HG03378 (cell line): ENCODE measurements at regions not wholly inside any gene's neighbourhood (a gene's known extent, or its start where the extent isn't known, plus 50 kb on each side); places are given as distances from the start of the nearest gene placed in this dataset.
"Not testable (repeated sequence)": the region's sequence is repeated elsewhere in the genome, so short reads cannot be mapped to it uniquely, and the experiment has no call there.

Experiments
- ATAC-seq: cut with Tn5 transposase; IDR thresholded peaks from one replicate; pipeline ENCODE4 v1.9.1; 2021; ENCODE audit warnings: mild to moderate bottlenecking, moderate library complexity; ENCODE audit not compliant: unreplicated experiment

- ATAC-seq = no peak
These were observed 627.4 kb upstream of the CITED2 start for GRCh38 chr6:140001821-140002341.

DNA sequence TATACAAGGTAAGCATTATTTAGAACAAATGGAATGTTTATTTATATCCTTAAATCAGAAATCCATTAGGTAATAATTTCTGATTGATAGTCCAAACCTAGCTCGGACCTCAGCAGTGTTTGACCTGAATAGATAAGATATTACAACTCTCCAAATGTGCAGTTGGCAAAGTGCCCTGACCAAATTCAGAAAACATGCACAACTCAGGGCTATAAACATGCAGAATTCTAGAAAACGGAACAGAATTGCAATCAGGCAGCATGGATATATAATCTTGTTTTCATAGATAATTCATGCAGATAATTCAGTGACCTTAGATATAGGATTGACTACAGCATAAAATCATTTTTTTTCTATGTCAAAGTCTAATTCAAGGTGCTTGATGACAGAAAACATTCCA lies 626.6 kb upstream of the CITED2 start:
- ATAC-seq = no peak

GRCh38 chr6:139999661-140000060 lies 625.2 kb upstream of the CITED2 start:
- ATAC-seq = not testable (repeated sequence)

DNA sequence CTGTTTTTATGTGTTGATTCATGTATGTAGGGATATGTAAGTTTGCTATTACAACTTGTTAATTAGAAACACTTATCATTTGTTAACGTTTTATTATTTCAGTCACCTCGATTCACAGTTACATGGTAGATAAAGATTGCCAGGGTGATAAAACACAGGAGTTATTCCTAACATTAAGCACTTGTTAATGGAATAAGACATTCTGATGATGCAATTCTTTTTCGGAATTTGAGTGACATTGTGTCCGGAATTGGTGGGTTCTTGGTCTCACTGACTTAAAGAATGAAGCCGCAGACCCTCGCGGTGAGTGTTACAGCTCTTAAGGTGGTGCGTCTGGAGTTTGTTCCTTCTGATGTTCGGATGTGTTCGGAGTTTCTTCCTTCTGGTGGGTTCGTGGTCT lies 624.0 kb upstream of the CITED2 start:
- ATAC-seq = not testable (repeated sequence)

DNA sequence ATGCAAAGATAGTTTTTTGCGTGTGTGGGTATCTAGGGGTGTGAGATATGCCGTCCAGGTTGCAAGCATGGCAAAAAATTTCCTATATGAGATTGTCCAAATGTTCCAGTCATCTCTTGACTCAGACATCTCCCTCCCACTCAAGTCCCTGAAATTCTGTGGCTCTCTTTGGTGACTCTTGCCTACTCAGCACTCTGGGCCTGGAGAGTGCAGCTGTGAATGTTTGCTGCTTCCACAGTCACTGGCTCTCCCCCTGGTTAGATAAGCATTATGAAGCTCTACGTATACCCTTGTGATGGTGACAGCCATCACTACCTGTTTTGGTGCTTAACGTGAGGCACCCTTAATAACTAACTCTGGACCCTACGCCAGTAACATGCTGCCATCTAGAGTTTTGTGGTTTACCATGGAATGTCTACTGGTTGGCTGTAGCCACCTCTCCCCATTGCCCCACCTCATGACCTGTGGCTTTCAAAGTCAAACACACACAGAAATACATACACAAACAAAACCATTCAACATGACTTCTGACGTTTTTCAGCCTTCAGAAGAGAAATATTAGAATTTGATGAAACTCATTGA lies 621.9 kb upstream of the CITED2 start:
- ATAC-seq = peak; percentile 81

DNA sequence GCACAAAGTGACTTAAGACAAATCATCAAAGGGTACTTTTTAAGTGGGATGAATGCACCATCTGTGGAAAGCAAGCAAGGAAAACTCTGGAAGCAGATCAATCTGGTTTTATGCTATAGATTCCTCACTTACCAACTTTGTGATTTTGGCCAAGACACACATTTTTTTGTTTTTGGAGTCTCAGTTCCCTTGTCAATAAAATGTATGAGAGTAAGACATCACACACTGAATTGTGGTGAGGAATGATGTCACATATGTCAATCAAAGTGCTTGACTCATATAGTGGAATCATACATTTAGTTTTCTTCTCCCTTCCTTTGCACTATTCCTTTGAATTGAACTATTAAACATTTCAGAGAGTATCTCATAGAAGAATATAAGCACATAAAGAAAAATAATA lies 620.5 kb upstream of the CITED2 start:
- ATAC-seq = no peak

DNA sequence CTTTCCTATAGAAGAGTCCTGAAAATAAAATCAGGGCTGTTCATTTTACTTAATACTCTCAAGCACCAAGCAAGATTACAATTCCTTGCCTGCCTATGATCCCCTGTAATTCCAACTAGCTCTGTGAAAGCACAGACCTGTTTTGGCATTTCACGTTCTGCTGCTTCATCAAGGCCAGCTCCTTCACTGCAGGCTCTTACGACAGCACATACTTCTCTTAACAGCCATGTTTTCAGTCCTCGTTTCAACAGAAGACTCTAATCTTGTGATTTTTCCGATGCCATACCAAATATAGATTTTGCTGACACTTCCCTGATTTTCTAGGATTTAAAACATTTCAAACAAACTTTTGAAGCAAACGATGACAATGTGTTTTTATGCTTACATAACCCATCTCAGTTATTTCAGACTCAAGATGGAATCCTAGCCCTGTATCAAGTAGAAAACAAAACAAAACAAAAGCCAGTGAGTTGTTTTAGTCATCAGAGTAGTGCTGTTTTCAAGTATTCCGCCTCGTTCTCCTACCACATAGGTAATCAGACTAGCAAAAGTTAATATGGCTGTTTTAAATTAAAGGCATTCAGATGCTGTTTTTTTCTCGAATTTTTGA lies 616.5 kb upstream of the CITED2 start:
- ATAC-seq = no peak

DNA sequence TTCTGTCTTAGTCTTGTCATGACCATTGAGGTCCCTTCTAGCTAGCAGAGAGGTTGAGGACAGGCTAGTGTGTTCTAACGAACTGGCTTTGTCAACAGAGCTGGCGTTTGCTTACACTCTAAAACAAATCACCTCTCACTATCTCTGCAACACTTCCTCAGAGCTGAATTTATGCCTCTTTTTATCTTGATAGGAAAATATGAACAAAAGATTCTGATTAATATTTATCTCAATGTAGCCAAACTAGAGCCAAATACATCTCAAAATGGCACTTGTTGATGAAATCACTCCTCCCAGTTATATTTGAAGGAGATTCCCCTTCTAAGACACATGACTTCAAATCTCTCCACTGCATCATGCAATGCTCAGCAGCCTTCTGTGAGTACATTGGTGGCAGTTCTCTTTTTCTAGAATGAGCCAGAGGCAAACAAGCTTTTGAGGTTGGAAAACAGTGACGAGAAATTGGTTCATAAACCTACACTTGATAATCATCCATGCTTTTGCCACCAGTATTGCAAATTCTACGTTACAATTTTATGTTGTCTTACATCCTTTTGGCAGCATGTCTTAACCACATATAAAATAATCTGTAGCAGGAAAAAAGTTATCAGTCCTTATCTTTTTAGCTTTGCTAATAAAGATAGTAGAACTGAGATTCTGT lies 615.7 kb upstream of the CITED2 start:
- ATAC-seq = no peak

- ATAC-seq = no peak
These were observed 614.2 kb upstream of the CITED2 start for GRCh38 chr6:139988685-139989084.

- ATAC-seq = no peak
These were observed 612.6 kb upstream of the CITED2 start for GRCh38 chr6:139987091-139987490.

GRCh38 chr6:139985236-139985815 lies 610.9 kb upstream of the CITED2 start:
- no peak for ATAC-seq

DNA sequence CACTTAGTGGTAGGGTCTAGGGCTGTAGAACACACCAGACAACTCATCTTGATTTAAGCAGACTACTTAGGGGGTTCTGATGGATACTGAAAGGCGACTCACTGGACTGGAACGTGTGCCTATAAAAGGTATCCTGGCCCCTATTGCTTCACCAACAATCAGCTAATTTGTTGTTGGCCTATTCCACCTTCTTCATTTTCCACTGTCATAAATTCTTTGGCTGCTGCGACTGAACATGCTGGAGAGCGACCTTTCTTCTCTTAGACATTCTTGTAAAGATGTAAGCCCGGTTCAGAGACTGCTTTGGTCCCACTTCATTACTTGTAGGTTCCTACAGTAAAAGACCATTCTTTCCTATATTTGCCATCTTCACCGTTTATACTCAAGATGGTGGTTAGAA lies 609.9 kb upstream of the CITED2 start:
- ATAC-seq = no peak

DNA sequence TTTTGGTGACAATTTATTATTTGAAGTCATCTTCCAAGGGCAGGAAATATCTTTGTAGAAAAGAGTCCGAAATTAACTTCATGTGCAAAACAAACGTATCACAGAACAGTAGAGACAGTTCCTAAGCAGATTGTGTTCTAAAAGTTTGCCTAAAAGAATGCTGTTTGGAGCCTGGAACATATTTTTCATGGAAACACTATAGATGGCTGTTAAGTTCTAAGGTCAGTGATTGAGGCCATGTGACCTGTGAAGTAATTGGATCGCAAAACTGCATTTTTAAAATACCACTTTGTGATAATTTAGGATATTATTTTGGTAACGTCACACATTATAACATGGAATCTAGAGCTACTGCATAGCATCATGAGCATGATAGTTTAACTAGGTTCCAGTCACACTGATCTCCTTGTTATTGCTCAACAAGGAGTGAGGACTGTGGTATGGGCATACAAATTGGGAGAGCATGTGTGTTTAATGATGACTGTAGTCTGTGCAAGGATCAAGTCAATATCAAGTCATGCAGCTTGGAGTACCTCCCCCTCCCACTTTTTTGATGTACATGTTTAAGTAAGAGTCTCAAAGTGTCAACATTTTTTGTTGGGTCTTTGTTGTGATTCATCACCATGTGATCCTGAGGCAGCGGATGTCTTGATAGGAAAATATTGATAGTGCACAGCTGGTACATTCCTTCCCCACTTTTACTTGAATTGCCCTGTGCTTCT lies 609.3 kb upstream of the CITED2 start:
- no peak for ATAC-seq

GRCh38 chr6:139982652-139983295 lies 608.3 kb upstream of the CITED2 start:
- ATAC-seq = no peak

DNA sequence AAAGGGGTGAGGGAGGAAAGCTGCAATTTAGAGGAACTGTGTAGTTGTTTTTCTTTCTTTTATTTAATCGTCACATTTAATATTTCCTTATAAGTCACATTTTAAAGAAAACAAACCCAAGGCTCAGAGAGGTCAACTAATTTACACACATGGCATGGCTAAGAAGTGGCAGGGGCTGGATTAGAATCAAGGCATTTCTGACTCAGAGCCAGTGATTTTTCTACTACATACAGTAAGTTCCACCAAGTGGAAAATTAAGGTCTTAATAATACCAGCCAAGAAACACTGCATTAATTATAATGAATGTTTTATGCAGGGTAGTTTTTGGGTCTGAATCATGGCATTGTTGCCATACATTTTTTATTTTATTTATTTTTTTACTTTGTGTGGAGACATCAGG lies 607.7 kb upstream of the CITED2 start:
- no peak for ATAC-seq

DNA sequence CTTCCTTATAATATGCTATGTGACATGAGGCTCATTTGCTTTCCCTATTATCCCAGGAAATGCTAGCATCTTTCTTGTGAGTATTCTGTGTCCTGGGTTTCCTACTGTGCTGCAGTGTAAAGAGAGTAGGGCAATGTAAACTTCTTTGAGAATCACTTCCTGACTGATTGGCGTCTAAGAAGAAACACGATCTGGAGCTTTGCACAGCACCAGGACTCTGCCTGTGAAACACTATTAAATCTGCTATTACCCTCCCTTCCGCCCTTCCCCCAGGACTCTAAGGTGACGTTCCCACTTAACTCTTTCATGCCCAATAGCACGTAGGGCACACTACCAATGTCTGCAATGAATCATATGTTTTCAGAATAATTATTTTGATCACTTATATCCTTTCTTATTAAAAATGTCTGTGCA lies 607.3 kb upstream of the CITED2 start:
- no peak for ATAC-seq

DNA sequence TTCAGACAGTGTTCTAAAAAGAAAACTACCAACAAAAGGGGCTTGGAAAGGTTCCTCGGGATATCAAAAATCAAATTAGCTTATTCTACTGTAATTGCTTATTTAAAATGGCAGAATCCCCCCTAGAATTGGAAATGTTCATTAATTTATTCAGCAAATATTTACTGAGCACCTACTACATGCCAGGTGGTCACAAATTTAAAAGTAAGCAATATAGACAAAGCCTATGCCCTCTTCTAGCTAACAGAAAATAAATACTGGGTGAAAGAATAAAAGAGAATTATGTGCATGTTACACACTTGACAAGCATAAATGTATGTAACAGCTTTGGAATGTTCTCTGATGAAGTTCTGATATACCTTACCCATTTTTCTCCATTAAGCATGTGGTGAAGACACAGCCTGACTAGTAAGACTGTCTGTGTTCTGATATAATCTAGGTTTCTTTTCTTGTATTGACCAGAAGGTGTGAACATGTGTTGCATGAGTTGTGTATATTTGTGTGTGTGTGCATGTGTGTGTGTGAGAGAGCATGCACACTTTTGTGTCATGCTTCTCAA lies 606.7 kb upstream of the CITED2 start:
- no peak for ATAC-seq

- ATAC-seq = not testable (repeated sequence)
These were observed 606.2 kb upstream of the CITED2 start for GRCh38 chr6:139980631-139981030.

DNA sequence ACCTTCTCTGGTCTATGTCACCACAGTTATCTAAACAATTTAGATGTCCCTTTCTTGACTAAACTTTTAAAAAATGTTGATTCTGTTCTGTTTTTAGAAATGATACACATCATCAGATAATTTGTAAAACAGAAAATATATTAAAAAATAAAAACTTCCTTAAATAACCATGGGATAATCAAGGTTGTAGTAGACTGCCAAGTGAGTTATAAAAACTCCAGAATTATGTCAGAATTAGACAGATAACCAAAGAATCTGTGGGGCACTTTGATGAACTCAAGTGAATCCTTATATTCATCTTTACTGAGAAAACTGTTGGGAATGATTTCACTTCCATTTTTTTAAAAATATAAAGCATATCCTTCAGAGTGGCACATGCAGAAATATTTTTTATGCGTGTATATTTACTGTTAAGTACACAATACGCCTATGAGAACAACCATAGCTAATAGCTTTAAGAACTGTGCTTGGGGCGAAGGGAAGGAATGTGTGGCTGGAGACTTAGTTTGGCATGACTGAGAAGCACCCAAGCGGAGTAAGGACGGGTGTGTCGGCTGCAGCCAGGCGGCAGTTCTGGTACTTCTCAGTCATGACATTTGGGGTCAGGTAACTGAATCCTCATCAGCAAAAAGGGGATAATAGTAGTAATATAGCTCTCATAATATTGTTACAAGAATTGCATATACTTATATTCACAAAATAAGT lies 604.7 kb upstream of the CITED2 start:
- ATAC-seq = no peak

GRCh38 chr6:139977887-139978332 lies 603.5 kb upstream of the CITED2 start:
- no peak for ATAC-seq
